BLaER1 (cell line): ENCODE measurements at regions not wholly inside any gene's neighbourhood (a gene's known extent, or its start where the extent isn't known, plus 50 kb on each side); places are given as distances from the start of the nearest gene placed in this dataset.
"Not testable (repeated sequence)": the region's sequence is repeated elsewhere in the genome, so short reads cannot be mapped to it uniquely, and the experiment has no call there.

Experiments used
- H3K27ac ChIP-seq: shearing (Covaris generic); formaldehyde crosslinking; 2 replicates; pipeline ENCODE4 v1.8.1; 2022
- H3K27me3 ChIP-seq: shearing (Covaris generic); formaldehyde crosslinking; 2 replicates; pipeline ENCODE4 v1.8.1; 2022
- H3K36me3 ChIP-seq: shearing (Covaris generic); formaldehyde crosslinking; 2 replicates; pipeline ENCODE4 v1.8.1; 2022
- H3K4me1 ChIP-seq: shearing (Covaris generic); formaldehyde crosslinking; 2 replicates; pipeline ENCODE4 v1.8.1; 2022
- H3K4me2 ChIP-seq: shearing (Covaris generic); formaldehyde crosslinking; 2 replicates; pipeline ENCODE4 v1.8.1; 2022
- H3K4me3 ChIP-seq: shearing (Covaris generic); formaldehyde crosslinking; 2 replicates; pipeline ENCODE4 v1.8.1; 2022
- H3K9ac ChIP-seq: shearing (Covaris generic); formaldehyde crosslinking; 2 replicates; pipeline ENCODE4 v1.8.1; 2022
- H3K9me3 ChIP-seq: shearing (Covaris generic); formaldehyde crosslinking; 2 replicates; pipeline ENCODE4 v1.8.1; 2022
- H4K20me1 ChIP-seq: shearing (Covaris generic); formaldehyde crosslinking; 2 replicates; pipeline ENCODE4 v1.8.1; 2022
- Cebpa-rat ChIP-seq: shearing (Covaris generic); IDR thresholded peaks from 2 replicates; pipeline ENCODE4 v1.8.1; 2022

DNA sequence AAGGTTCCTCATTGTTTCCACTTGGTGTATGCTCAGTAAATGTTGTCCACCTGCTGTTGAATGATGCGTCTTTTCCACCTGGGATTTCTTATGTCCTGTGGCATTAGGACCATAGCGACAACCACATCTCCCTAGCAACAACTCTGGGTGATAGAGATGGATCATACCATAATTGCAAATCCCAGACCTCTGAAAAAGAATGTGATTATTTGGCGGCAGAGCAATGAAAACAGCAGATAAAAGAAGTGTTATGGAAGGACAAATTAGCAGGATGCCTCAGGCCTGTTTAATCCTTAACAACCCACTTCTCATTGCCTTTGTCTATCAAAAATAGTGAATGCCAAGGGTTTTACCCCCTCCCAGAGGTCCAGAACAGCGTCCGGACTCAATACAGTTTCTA lies 278.9 kb downstream of the TSN start:
- Histone ChIP-seq H3K27ac (no peak overlapping the region), H3K4me2 (peak overlapping the region; percentile 64), H3K9ac (no peak overlapping the region), H3K9me3 (0 out of 2 replicates have a peak, but pooled peaks cover 3% of the 10 kb centered on the region), H4K20me1 (no peaks in the 10 kb centered on the region), H3K36me3 (no peaks in the 10 kb centered on the region), H3K27me3 (no peaks in the 10 kb centered on the region), H3K4me3 (no peak overlapping the region), H3K4me1 (peaks cover 48% of the 10 kb centered on the region)
- no peak for TF ChIP-seq Cebpa-rat

DNA sequence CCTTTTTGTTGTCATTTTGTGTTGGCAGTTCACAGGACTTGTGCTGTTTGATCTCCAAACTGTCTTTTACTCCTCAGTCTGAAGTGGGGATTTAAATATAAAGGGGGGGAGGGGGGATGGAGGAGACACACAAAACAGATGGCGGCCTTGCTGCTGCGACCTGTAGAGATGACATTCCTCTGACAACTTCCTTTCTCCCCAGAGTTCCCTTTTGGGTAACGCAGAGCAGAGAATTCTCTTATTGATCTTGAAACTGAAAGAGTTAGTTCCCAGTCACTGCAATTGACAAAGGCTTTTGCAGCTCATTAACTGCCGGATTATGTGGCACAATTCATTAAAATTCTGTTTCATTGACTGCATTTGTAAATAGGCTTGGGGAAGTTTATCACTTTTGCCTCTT lies 279.3 kb downstream of the TSN start:
- no peaks in the 10 kb centered on the region for H4K20me1 ChIP-seq
- H3K9ac ChIP-seq = no peak overlapping the region
- H3K36me3 ChIP-seq = no peaks in the 10 kb centered on the region
- H3K27me3 ChIP-seq = no peaks in the 10 kb centered on the region
- H3K4me2 ChIP-seq = peak overlapping the region; percentile 64
- no peak overlapping the region for H3K4me3 ChIP-seq
- peaks cover 48% of the 10 kb centered on the region for H3K4me1 ChIP-seq
- H3K27ac ChIP-seq = no peak overlapping the region
- TF ChIP-seq Cebpa-rat = no peak
- peaks cover 8% of the 10 kb centered on the region; the same call in 1 of the 2 replicates for H3K9me3 ChIP-seq

DNA sequence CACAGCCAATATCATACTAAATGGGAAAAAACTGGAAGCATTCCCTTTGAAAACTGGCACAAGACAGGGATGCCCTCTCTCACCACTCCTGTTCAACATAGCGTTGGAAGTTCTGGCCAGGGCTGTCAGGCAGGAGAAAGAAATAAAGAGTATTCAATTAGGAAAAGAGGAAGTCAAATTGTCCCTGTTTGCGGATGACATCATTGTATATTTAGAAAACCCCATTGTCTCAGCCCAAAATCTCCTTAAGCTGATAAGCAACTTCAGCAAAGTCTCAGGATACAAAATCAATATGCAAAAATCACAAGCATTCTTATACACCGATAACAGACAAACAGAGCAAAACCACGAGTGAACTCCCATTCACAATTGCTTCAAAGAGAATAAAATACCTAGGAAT lies 283.4 kb downstream of the TSN start:
- not testable (repeated sequence) for H3K27ac ChIP-seq, H3K9me3 ChIP-seq, H3K4me3 ChIP-seq, H4K20me1 ChIP-seq, H3K36me3 ChIP-seq, H3K27me3 ChIP-seq, H3K4me2 ChIP-seq, H3K9ac ChIP-seq
- peaks cover 19% of the 10 kb centered on the region for H3K4me1 ChIP-seq

DNA sequence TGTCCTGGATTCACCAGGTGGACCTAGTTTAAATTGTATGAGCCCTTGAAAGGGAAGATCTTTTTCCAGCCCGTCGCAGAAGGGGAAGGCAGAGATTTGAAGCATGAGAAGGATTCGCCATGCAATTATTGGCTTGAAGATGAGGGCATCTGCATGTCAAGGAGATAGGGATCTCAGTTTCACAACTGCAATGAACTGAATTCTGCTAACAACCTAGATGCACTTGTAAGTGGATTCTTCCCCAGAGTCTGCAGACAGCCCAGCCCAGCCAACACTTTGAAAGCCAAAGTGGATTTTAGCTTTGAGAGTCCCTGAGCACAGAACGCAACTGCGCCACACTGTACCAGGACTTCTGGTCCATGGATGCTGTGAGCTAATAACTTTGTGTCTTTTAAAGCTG lies 286.0 kb downstream of the TSN start:
- no peak for TF ChIP-seq Cebpa-rat
- Histone ChIP-seq H3K4me1 (no peaks in the 10 kb centered on the region), H3K9me3 (peaks cover 8% of the 10 kb centered on the region; the same call in 1 of the 2 replicates), H3K27ac (no peak overlapping the region), H3K4me3 (no peak overlapping the region), H3K4me2 (no peak overlapping the region), H3K9ac (no peak overlapping the region), H4K20me1 (no peaks in the 10 kb centered on the region), H3K27me3 (no peaks in the 10 kb centered on the region), H3K36me3 (no peaks in the 10 kb centered on the region)

DNA sequence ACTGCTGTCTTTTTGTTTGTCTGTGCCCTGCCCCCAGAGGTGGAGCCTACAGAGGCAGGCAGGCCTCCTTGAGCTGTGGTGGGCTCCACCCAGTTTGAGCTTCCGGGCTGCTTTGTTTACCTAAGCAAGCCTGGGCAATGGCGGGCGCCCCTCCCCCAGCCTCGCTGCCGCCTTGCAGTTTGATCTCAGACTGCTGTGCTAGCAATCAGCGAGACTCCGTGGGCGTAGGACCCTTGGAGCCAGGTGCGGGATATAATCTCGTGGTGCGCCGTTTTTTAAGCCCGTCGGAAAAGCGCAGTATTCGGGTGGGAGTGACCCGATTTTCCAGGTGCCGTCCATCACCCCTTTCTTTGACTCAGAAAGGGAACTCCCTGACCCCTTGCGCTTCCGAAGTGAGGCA lies 296.2 kb downstream of the TSN start:
- H3K27ac ChIP-seq, H3K9ac ChIP-seq, H4K20me1 ChIP-seq, H3K4me2 ChIP-seq, H3K27me3 ChIP-seq, H3K36me3 ChIP-seq, H3K4me3 ChIP-seq: not testable (repeated sequence)
- H3K9me3 ChIP-seq = peaks cover 22% of the 10 kb centered on the region
- H3K4me1 ChIP-seq = peaks cover 33% of the 10 kb centered on the region

DNA sequence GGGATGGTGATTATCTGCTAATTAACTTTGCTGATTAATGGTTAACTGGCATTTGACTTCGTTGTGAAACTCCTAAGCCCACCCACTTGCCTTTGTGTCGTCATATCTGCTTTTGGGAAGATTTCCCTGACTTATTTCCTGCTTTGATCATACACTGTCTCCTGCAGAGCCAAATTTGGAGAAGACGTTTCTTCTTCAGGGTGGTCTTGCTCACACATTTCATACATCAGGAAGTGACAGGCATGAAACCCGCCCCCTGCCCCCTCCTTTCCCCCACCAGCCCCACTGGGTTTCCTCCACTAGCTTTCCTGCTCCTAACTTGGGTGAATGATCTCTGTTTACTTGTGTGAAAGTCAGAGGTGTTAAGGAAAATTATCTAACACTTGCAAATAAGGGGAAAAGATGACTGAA lies 300.1 kb downstream of the TSN start:
- Histone ChIP-seq H3K36me3 (no peaks in the 10 kb centered on the region), H4K20me1 (no peaks in the 10 kb centered on the region), H3K9me3 (peaks cover 22% of the 10 kb centered on the region), H3K4me1 (peaks cover 33% of the 10 kb centered on the region), H3K9ac (no peak overlapping the region), H3K27me3 (no peaks in the 10 kb centered on the region), H3K27ac (peak overlapping the region; percentile 49; the same call in 1 of the 2 replicates), H3K4me3 (no peak overlapping the region), H3K4me2 (peak overlapping the region; percentile 51)
- no peak for TF ChIP-seq Cebpa-rat

DNA sequence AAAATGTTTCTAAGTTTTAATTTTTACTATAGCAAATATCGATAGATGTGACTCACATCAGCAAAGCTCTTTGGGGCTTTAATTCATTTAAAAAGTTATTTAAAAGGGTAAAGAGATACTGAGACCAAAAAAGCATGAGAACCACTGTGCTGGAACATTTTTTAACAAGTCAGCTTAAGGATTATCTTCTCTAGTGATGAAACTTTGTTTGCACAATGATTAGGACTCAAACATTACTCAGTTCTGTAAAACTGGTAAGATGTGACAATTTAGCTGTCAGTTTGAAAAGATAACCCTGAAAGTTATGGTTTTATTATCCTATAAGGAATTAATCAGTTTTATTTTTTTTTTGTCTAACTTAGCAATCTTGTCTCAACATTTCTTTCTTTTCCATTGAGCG lies 301.4 kb downstream of the TSN start:
- Histone ChIP-seq H3K4me2 (no peak overlapping the region), H3K9me3 (peaks cover 22% of the 10 kb centered on the region), H3K4me3 (no peak overlapping the region), H4K20me1 (no peaks in the 10 kb centered on the region), H3K27ac (no peak overlapping the region), H3K9ac (no peak overlapping the region), H3K27me3 (no peaks in the 10 kb centered on the region), H3K36me3 (no peaks in the 10 kb centered on the region), H3K4me1 (peaks cover 32% of the 10 kb centered on the region)
- no peak for TF ChIP-seq Cebpa-rat

DNA sequence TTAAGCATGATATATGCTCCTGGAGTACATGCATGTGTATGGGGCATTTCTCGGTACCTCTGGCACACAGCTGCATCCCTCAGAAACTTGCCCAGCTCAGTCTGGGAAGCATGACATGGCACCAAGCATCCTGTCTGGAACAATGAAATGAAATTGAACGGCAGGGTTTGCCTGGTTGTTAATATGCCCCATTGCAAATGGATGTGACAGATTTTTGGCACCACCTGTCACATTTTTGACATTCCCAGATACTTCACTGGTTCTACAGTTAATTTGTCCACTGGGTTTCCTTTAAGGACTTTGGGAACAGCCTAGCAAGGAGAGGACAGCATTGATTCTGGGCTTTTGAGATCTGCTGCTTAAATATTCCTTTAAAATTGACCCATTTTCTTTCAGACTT lies 305.8 kb downstream of the TSN start:
- Histone ChIP-seq H3K4me2 (no peak overlapping the region), H3K27ac (no peak overlapping the region), H4K20me1 (no peaks in the 10 kb centered on the region), H3K9me3 (no peaks in the 10 kb centered on the region), H3K36me3 (no peaks in the 10 kb centered on the region), H3K4me3 (no peak overlapping the region), H3K27me3 (no peaks in the 10 kb centered on the region), H3K4me1 (peaks cover under 1% of the 10 kb centered on the region), H3K9ac (no peak overlapping the region)
- TF ChIP-seq Cebpa-rat = no peak

DNA sequence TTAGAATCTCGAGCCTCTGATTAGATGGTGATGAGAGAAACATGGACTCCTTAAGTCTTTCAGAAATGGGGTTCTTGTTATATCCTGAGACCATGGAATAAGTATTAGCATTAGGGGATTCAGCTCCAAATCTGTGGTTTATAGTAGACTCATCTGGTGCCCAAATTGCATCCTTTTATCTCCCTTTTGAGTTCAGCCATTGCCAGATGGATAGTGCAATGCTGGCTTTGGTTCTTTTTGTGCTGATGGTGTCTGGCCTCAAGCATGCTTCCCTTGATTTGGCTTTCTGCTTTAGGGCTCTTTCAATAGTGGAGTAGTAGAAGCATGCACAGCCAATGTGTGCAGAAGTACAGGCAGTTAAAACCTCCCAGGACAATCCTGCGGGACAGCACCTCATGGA lies 306.4 kb downstream of the TSN start:
- no peak overlapping the region for H3K27ac ChIP-seq
- H4K20me1 ChIP-seq = no peaks in the 10 kb centered on the region
- H3K27me3 ChIP-seq = no peaks in the 10 kb centered on the region
- H3K9ac ChIP-seq = no peak overlapping the region
- H3K4me2 ChIP-seq = no peak overlapping the region
- TF ChIP-seq Cebpa-rat = no peak
- H3K4me1 ChIP-seq = no peaks in the 10 kb centered on the region
- H3K36me3 ChIP-seq = no peaks in the 10 kb centered on the region
- no peaks in the 10 kb centered on the region for H3K9me3 ChIP-seq
- no peak overlapping the region for H3K4me3 ChIP-seq

DNA sequence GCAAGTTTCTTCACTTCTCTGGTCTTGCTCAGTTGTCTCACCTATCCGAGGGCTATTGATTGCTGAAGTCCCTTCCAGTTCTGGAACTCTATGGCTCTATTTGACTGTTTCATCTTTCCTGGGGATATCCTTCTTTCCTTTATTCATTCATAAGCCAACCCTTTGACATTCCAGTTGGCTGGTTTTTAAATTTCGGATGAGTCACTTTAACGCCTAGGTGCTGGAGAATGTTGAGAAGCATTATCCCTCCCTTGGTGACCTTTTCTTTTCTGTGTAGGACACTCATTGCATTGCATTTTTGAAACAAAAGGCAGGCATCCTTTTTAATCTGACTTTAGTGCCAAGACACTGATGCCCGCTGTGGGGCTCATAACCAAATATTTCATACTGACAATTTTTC lies 307.1 kb downstream of the TSN start:
- Histone ChIP-seq H3K4me3 (no peak overlapping the region), H3K27me3 (no peaks in the 10 kb centered on the region), H3K36me3 (no peaks in the 10 kb centered on the region), H3K9ac (no peak overlapping the region), H3K4me2 (no peak overlapping the region), H3K9me3 (no peaks in the 10 kb centered on the region), H3K4me1 (no peaks in the 10 kb centered on the region), H3K27ac (no peak overlapping the region), H4K20me1 (no peaks in the 10 kb centered on the region)
- TF ChIP-seq Cebpa-rat = no peak

DNA sequence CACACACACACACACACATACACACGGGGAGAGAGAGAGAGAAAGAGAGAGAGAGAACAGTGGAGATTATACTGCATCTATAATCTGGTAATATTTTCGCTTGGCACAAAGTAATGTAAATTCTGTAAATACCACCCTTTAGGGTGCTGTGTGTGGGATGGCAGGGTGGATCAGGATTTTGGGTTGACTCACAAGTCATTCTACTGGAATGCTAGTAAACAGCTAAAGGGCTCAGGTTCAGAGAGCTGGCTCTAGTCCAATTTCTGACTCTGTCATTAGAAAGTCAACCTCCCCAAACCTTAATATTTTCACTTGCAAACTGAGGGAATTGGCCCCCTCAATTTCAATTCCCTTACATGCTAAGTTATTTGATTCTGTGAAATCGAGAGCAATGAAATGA lies 308.3 kb downstream of the TSN start:
- Histone ChIP-seq H3K4me1 (no peaks in the 10 kb centered on the region), H3K27me3 (no peaks in the 10 kb centered on the region), H4K20me1 (no peaks in the 10 kb centered on the region), H3K27ac (no peak overlapping the region), H3K4me3 (no peak overlapping the region), H3K9me3 (no peaks in the 10 kb centered on the region), H3K36me3 (no peaks in the 10 kb centered on the region), H3K9ac (no peak overlapping the region), H3K4me2 (no peak overlapping the region)
- no peak for TF ChIP-seq Cebpa-rat
